Keratinocyte (primary cell): ENCODE measurements at regions not wholly inside any gene's neighbourhood (a gene's known extent, or its start where the extent isn't known, plus 50 kb on each side); places are given as distances from the start of the nearest gene placed in this dataset.

Source experiments
- DNase-seq: peaks from one replicate; pipeline ENCODE4 v3.0.0-alpha.2; 2011; ENCODE audit warnings: low read depth, missing footprints, low spot score
- FAIRE-seq: peaks from 2 replicates; lab custom pipeline; 2011; peaks lifted over from hg19 to GRCh38; lab: Jason Lieb, UNC
- H2AFZ ChIP-seq: 2 replicates; pipeline ENCODE4 v1.6.0; 2012; ENCODE audit warnings: low read length, control low read depth, inconsistent platforms; ENCODE audit not compliant: control insufficient read depth
- H3K27ac ChIP-seq: 2 replicates; pipeline ENCODE4 v1.5.1; 2011; ENCODE audit warnings: low read length; ENCODE audit not compliant: control insufficient read depth, insufficient read depth
- H3K27me3 ChIP-seq: 3 replicates; pipeline ENCODE4 v1.6.0; 2011; ENCODE audit warnings: low read length; ENCODE audit not compliant: control insufficient read depth, insufficient read depth; ENCODE audit errors: extremely low read depth
- H3K36me3 ChIP-seq, 2 experiments: 2 replicates in 1 of 2; 3 replicates in 1 of 2; pipeline ENCODE4 v1.5.1; 2011; ENCODE audit warnings: low read length in 2 of 2, mild to moderate bottlenecking in 1 of 2; ENCODE audit not compliant: control insufficient read depth in 2 of 2, insufficient read depth in 2 of 2; ENCODE audit errors: extremely low read depth in 1 of 2
- H3K4me1 ChIP-seq: 3 replicates; pipeline ENCODE4 v1.5.1; 2011; ENCODE audit warnings: low read length; ENCODE audit not compliant: control insufficient read depth, insufficient read depth; ENCODE audit errors: extremely low read depth
- H3K4me2 ChIP-seq: 3 replicates; pipeline ENCODE4 v1.6.0; 2011; ENCODE audit warnings: low read depth, low read length; ENCODE audit not compliant: control insufficient read depth, insufficient read depth; ENCODE audit errors: extremely low read depth
- H3K4me3 ChIP-seq, 3 experiments: fragments of 200-600 bp in 1 of 3; sonication (generic) in 1 of 3; 2 replicates in 2 of 3; 3 replicates in 1 of 3; pipeline ENCODE4 v1.5.1; 2011 to 2016; ENCODE audit warnings: low read length in 3 of 3, mild to moderate bottlenecking in 3 of 3, control low read depth in 2 of 3, inconsistent platforms in 1 of 3, low read depth in 1 of 3, mixed read lengths in 1 of 3, mixed run types in 1 of 3, moderate library complexity in 1 of 3; ENCODE audit not compliant: control insufficient read depth in 2 of 3, insufficient read depth in 2 of 3; ENCODE audit errors: extremely low read depth in 1 of 3
- H3K79me2 ChIP-seq: 2 replicates; pipeline ENCODE4 v1.6.0; 2012; ENCODE audit warnings: low read length; ENCODE audit not compliant: control insufficient read depth, insufficient read depth
- H3K9ac ChIP-seq: 3 replicates; pipeline ENCODE4 v1.6.0; 2011; ENCODE audit warnings: low read length; ENCODE audit not compliant: control insufficient read depth, insufficient read depth; ENCODE audit errors: extremely low read depth
- H3K9me1 ChIP-seq: 3 replicates; pipeline ENCODE4 v1.6.0; 2011; ENCODE audit warnings: low read length; ENCODE audit not compliant: control insufficient read depth, insufficient read depth; ENCODE audit errors: extremely low read depth
- H3K9me3 ChIP-seq: 2 replicates; pipeline ENCODE4 v1.5.1; 2012; ENCODE audit warnings: low read depth, low read length; ENCODE audit not compliant: control insufficient read depth
- H4K20me1 ChIP-seq: 3 replicates; pipeline ENCODE4 v1.6.0; 2011; ENCODE audit warnings: low read length; ENCODE audit not compliant: control insufficient read depth, insufficient read depth; ENCODE audit errors: extremely low read depth
- EZH2 ChIP-seq: IDR thresholded peaks from one replicate; pipeline ENCODE4 v1.6.1; 2012; ENCODE audit warnings: inconsistent platforms, mild to moderate bottlenecking, low read length, moderate library complexity
- dilution Hi-C: fragments of 300-500 bp; cut with MboI; formaldehyde crosslinking; loops from one replicate; pipeline ENCODE4 v1.7.0; 2020; ENCODE audit warnings: low sequenced_read_pairs; ENCODE audit not compliant: extremely low pct_ligation_motif_present
- TF ChIP-seq, protein P1 (sequence below), 3 experiments: IDR thresholded peaks in 1 of 3; conservative IDR thresholded peaks in 1 of 3; optimal IDR thresholded peaks in 1 of 3; 2 replicates in 2 of 3; 3 replicates in 1 of 3; pipeline versions ENCODE3 to v1.5.1; 2011; ENCODE audit warnings: low read length in 3 of 3, mild to moderate bottlenecking in 3 of 3, moderate library complexity in 2 of 3, control low read depth in 1 of 3, inconsistent platforms in 1 of 3; ENCODE audit not compliant: insufficient read depth in 2 of 3; ENCODE audit errors: extremely low read depth in 1 of 3

DNA sequence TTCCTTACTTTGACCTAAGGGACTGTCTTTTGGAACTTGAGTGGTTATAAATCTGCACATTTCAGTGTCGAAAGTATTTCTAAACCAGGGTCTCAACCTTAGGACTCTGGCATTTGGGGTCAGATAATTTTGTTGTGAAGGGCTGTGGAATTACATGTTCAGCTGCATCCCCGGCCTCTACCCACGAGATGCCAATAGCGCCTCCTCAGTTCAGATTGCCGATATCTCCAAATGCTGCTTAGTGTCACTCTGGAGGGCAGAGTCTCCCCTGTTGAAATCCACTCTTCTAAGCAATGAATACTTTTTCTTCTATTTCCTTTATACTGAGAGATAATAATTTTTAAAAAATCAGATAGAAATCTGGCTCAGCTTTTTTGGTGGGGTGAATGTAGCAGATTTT is 379.4 kb upstream of the RGS6 start:
- no peak for FAIRE-seq

DNA sequence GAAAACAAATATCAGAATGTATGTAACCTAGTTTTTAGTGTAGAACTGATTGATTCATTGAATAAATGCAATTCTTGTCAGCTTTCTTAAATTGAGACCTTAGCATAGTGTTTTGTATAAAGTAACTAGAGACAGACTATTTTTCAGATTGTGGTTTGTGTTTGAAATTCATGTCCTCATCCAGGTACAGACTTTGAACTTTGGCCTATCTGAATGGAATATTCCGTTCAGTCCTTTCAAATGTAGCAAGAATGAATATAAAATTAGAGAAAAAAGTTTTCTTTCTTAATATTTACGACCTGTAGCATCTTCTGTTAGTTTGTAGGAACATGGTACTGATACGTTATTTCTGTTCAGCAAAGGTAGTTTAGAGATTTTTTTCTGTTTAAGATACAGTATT is 378.4 kb upstream of the RGS6 start:
- Histone ChIP-seq H3K9me3 (no peaks in the 10 kb centered on the region), H3K27me3 (no peaks in the 10 kb centered on the region), H3K79me2 (no peaks in the 10 kb centered on the region), H3K4me2 (no peak overlapping the region), H2AFZ (no peak overlapping the region), H3K27ac (no peak overlapping the region), H3K4me1 (peaks cover 3% of the 10 kb centered on the region), H4K20me1 (no peaks in the 10 kb centered on the region), H3K9ac (no peak overlapping the region), H3K4me3 (no peak overlapping the region), H3K36me3 (peaks cover 0 to 1% of the 10 kb centered on the region in 2 experiments), H3K9me1 (no peaks in the 10 kb centered on the region)
- FAIRE-seq: no peak
- DNase-seq: no peak
- dilution Hi-C loops: no loop called here
- no peak for TF ChIP-seq EZH2
- TF ChIP-seq, protein P1, sequence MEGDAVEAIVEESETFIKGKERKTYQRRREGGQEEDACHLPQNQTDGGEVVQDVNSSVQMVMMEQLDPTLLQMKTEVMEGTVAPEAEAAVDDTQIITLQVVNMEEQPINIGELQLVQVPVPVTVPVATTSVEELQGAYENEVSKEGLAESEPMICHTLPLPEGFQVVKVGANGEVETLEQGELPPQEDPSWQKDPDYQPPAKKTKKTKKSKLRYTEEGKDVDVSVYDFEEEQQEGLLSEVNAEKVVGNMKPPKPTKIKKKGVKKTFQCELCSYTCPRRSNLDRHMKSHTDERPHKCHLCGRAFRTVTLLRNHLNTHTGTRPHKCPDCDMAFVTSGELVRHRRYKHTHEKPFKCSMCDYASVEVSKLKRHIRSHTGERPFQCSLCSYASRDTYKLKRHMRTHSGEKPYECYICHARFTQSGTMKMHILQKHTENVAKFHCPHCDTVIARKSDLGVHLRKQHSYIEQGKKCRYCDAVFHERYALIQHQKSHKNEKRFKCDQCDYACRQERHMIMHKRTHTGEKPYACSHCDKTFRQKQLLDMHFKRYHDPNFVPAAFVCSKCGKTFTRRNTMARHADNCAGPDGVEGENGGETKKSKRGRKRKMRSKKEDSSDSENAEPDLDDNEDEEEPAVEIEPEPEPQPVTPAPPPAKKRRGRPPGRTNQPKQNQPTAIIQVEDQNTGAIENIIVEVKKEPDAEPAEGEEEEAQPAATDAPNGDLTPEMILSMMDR (optimal IDR thresholded peaks at IDR 0.05 in 1 of 3, IDR thresholded peaks at IDR 0.05 in 1 of 3, conservative IDR thresholded peaks at IDR 0.05 in 1 of 3; ENCODE audit: extremely low read depth in 1 of 3, insufficient read depth in 2 of 3, low read length in 3 of 3): no peak

More for the DNA sequence above, 379.4 kb upstream of the RGS6 start:
- TF ChIP-seq EZH2: no peak
- TF ChIP-seq, protein P1 (optimal IDR thresholded peaks at IDR 0.05 in 1 of 3, IDR thresholded peaks at IDR 0.05 in 1 of 3, conservative IDR thresholded peaks at IDR 0.05 in 1 of 3; ENCODE audit: extremely low read depth in 1 of 3, insufficient read depth in 2 of 3, low read length in 3 of 3): no peak
- H3K79me2 ChIP-seq: no peaks in the 10 kb centered on the region
- H3K4me1 ChIP-seq: peaks cover 3% of the 10 kb centered on the region
- no peak overlapping the region for H3K4me2 ChIP-seq
- no peak overlapping the region for H3K27ac ChIP-seq
- no peaks in the 10 kb centered on the region for H3K9me3 ChIP-seq
- H3K9ac ChIP-seq: no peak overlapping the region
- dilution Hi-C loops: no loop called here
- no peaks in the 10 kb centered on the region for H3K9me1 ChIP-seq
- no peaks in the 10 kb centered on the region for H4K20me1 ChIP-seq
- no peaks in the 10 kb centered on the region for H3K36me3 ChIP-seq
- no peak overlapping the region for H3K4me3 ChIP-seq
- H3K27me3 ChIP-seq: no peaks in the 10 kb centered on the region
- no peak overlapping the region for H2AFZ ChIP-seq
- DNase-seq: no peak
